ENCODE measurements at regions not wholly inside any gene's neighbourhood (a gene's known extent, or its start where the extent isn't known, plus 50 kb on each side); places are given as distances from the start of the nearest gene placed in this dataset.
"Not testable (repeated sequence)": the region's sequence is repeated elsewhere in the genome, so short reads cannot be mapped to it uniquely, and the experiment has no call there.

- peak in 1 of 2 donors; percentile 66 for TF ChIP-seq CTCF (IDR thresholded peaks at IDR 0.05)
- not testable (repeated sequence) for H3K36me3 ChIP-seq, H3K9me3 ChIP-seq, H3K27me3 ChIP-seq, H3K4me1 ChIP-seq, H3K4me3 ChIP-seq, H3K27ac ChIP-seq
- peak; percentile 59 to 66 for DNase-seq (ENCODE audit: low spot score in 2 of 2)
- 76% methylated on average over 6 of the region's 20 CpGs for WGBS
Measured at GRCh38 chr16:29227751-29228663, 178.5 kb downstream of the NPIPB11 start.

- no peak for DNase-seq (ENCODE audit: low spot score in 2 of 2)
- WGBS, result 37% methylated on average over 5 of the region's 13 CpGs
- TF ChIP-seq POLR2AphosphoS5 (IDR thresholded peaks at IDR 0.05), result no peak
- no peak for TF ChIP-seq POLR2A (IDR thresholded peaks at IDR 0.05)
- TF ChIP-seq EP300 (IDR thresholded peaks at IDR 0.05), result no peak
- TF ChIP-seq CTCF (IDR thresholded peaks at IDR 0.05), result no peak
Measured at GRCh38 chr16:29226782-29227181, 179.7 kb downstream of the NPIPB11 start.

GRCh38 chr16:29224675-29225074 lies 181.8 kb downstream of the NPIPB11 start:
- not testable (repeated sequence) for DNase-seq (ENCODE audit: low spot score in 2 of 2); H3K4me1 ChIP-seq; H3K9me3 ChIP-seq; H3K4me3 ChIP-seq; H3K27me3 ChIP-seq; H3K36me3 ChIP-seq; H3K27ac ChIP-seq
- 90% methylated on average over 2 of the region's 4 CpGs for WGBS

More at GRCh38 chr16:29226782-29227181, 179.7 kb downstream of the NPIPB11 start:
- Histone ChIP-seq H3K4me1 (peaks cover 7% of the 10 kb centered on the region), H3K36me3 (no peaks in the 10 kb centered on the region), H3K4me3 (no peak overlapping the region), H3K27ac (no peak overlapping the region), H3K27me3 (no peaks in the 10 kb centered on the region), H3K9me3 (no peaks in the 10 kb centered on the region)

GRCh38 chr16:29222615-29223014 lies 183.9 kb downstream of the NPIPB11 start:
- not testable (repeated sequence) for H3K9me3 ChIP-seq

GRCh38 chr16:29222008-29222407 lies 184.5 kb downstream of the NPIPB11 start:
- not testable (repeated sequence) for H3K4me1 ChIP-seq; DNase-seq (ENCODE audit: low spot score in 2 of 2); H3K27me3 ChIP-seq; H3K36me3 ChIP-seq; H3K27ac ChIP-seq; H3K4me3 ChIP-seq; H3K9me3 ChIP-seq
- 93% methylated on average over 7 of the region's 8 CpGs for WGBS

More at GRCh38 chr16:29222615-29223014, 183.9 kb downstream of the NPIPB11 start:
- H3K36me3 ChIP-seq, H3K27me3 ChIP-seq, H3K27ac ChIP-seq, H3K4me1 ChIP-seq, H3K4me3 ChIP-seq: not testable (repeated sequence)
- WGBS, result no CpG with 5 or more reads among the region's 7 CpGs
- DNase-seq (ENCODE audit: low spot score in 2 of 2), result peak in 1 of 2 donors; percentile 60

- not testable (repeated sequence) for H3K36me3 ChIP-seq, H3K4me1 ChIP-seq, H3K4me3 ChIP-seq, H3K27ac ChIP-seq, H3K27me3 ChIP-seq, H3K9me3 ChIP-seq
- peak in 1 of 2 donors; percentile 18 for DNase-seq (ENCODE audit: low spot score in 2 of 2)
- 60% methylated on average over 8 of the region's 10 CpGs for WGBS
Measured at GRCh38 chr16:29221281-29221955, 185.1 kb downstream of the NPIPB11 start.

GRCh38 chr16:29220647-29221191 lies 185.8 kb downstream of the NPIPB11 start:
- H3K36me3 ChIP-seq; H3K4me1 ChIP-seq; H3K4me3 ChIP-seq; DNase-seq (ENCODE audit: low spot score in 2 of 2); H3K9me3 ChIP-seq; H3K27me3 ChIP-seq: not testable (repeated sequence)
- peak overlapping the region; percentile 51 for H3K27ac ChIP-seq
- WGBS, result 79% methylated on average over 11 of the region's 36 CpGs

- not testable (repeated sequence) for H3K4me3 ChIP-seq
Measured at GRCh38 chr16:29219966-29220646, 186.4 kb downstream of the NPIPB11 start.

GRCh38 chr16:29219562-29219961 lies 186.9 kb downstream of the NPIPB11 start:
- H3K4me1 ChIP-seq, H3K4me3 ChIP-seq, H3K9me3 ChIP-seq, H3K27ac ChIP-seq, H3K36me3 ChIP-seq, H3K27me3 ChIP-seq: not testable (repeated sequence)
- DNase-seq (ENCODE audit: low spot score in 2 of 2), result peak in 1 of 2 donors; percentile 12
- WGBS, result 95% methylated on average over 16 of the region's 16 CpGs

More at GRCh38 chr16:29219966-29220646, 186.4 kb downstream of the NPIPB11 start:
- peak; percentile 56 to 71 for DNase-seq (ENCODE audit: low spot score in 2 of 2)
- H3K9me3 ChIP-seq, H3K4me1 ChIP-seq, H3K36me3 ChIP-seq, H3K27me3 ChIP-seq: not testable (repeated sequence)
- peak overlapping the region; percentile 51 for H3K27ac ChIP-seq
- WGBS, result 73% methylated on average over 22 of the region's 24 CpGs

- not testable (repeated sequence) for H3K36me3 ChIP-seq, H3K4me1 ChIP-seq
- peak in 1 of 2 donors; percentile 80 for DNase-seq (ENCODE audit: low spot score in 2 of 2)
Measured at GRCh38 chr16:29218649-29219048, 187.9 kb downstream of the NPIPB11 start.

GRCh38 chr16:29218171-29218570 lies 188.3 kb downstream of the NPIPB11 start:
- not testable (repeated sequence) for H3K9me3 ChIP-seq; H3K36me3 ChIP-seq; H3K4me3 ChIP-seq; H3K27me3 ChIP-seq; H3K4me1 ChIP-seq; DNase-seq (ENCODE audit: low spot score in 2 of 2)
- no CpG with 5 or more reads among the region's 16 CpGs for WGBS
- H3K27ac ChIP-seq, result peak overlapping the region; percentile 15

More at GRCh38 chr16:29218649-29219048, 187.9 kb downstream of the NPIPB11 start:
- not testable (repeated sequence) for H3K27ac ChIP-seq, H3K4me3 ChIP-seq, H3K9me3 ChIP-seq, H3K27me3 ChIP-seq
- WGBS, result 67% methylated on average over 4 of the region's 26 CpGs

All from suprapubic skin (tissue), 4 donors.